ENCODE measurements at regions not wholly inside any gene's neighbourhood (a gene's known extent, or its start where the extent isn't known, plus 50 kb on each side); places are given as distances from the start of the nearest gene placed in this dataset.
"Not testable (repeated sequence)": the region's sequence is repeated elsewhere in the genome, so short reads cannot be mapped to it uniquely, and the experiment has no call there.

GRCh38 chr10:83764666-83765065 is 374.6 kb upstream of the GHITM start:
- Mint-ChIP-seq H3K4me1 (no peaks in the 10 kb centered on the region), H3K9me3 (no peaks in the 10 kb centered on the region), H3K27me3 (ENCODE audit: low read depth, poor library complexity) (peaks cover 5% of the 10 kb centered on the region), H3K4me3 (no peak overlapping the region), H3K36me3 (ENCODE audit: low read depth) (no peaks in the 10 kb centered on the region), H3K27ac (no peak overlapping the region)
- DNase-seq, result no peak
- TF ChIP-seq CTCF (IDR thresholded peaks at IDR 0.05), result no peak

GRCh38 chr10:83765731-83766130 is 373.6 kb upstream of the GHITM start:
- no peak for TF ChIP-seq CTCF (IDR thresholded peaks at IDR 0.05)
- Mint-ChIP-seq H3K4me1 (no peaks in the 10 kb centered on the region), H3K27me3 (ENCODE audit: low read depth, poor library complexity) (peaks cover 4% of the 10 kb centered on the region), H3K4me3 (no peak overlapping the region), H3K36me3 (ENCODE audit: low read depth) (no peaks in the 10 kb centered on the region), H3K27ac (no peak overlapping the region), H3K9me3 (no peaks in the 10 kb centered on the region)
- no peak for DNase-seq

GRCh38 chr10:83769281-83769820 is 370.0 kb upstream of the GHITM start:
- Mint-ChIP-seq H3K4me1 (no peaks in the 10 kb centered on the region), H3K27ac (no peak overlapping the region), H3K27me3 (ENCODE audit: low read depth, poor library complexity) (peaks cover 4% of the 10 kb centered on the region), H3K4me3 (no peak overlapping the region), H3K36me3 (ENCODE audit: low read depth) (no peaks in the 10 kb centered on the region), H3K9me3 (peaks cover 11% of the 10 kb centered on the region)
- DNase-seq, result no peak
- no peak for TF ChIP-seq CTCF (IDR thresholded peaks at IDR 0.05)

GRCh38 chr10:83786701-83787100 is 352.6 kb upstream of the GHITM start:
- Mint-ChIP-seq H3K4me3 (peak overlapping the region; percentile 39), H3K9me3 (peaks cover 48% of the 10 kb centered on the region)
- DNase-seq; H3K27me3 Mint-ChIP-seq (ENCODE audit: low read depth, poor library complexity); H3K27ac Mint-ChIP-seq; H3K4me1 Mint-ChIP-seq; H3K36me3 Mint-ChIP-seq (ENCODE audit: low read depth): not testable (repeated sequence)

GRCh38 chr10:83801983-83802382 is 337.3 kb upstream of the GHITM start:
- Mint-ChIP-seq H3K36me3 (ENCODE audit: low read depth) (no peaks in the 10 kb centered on the region), H3K27ac (no peak overlapping the region), H3K4me1 (no peaks in the 10 kb centered on the region), H3K27me3 (ENCODE audit: low read depth, poor library complexity) (no peaks in the 10 kb centered on the region), H3K9me3 (peaks cover 5% of the 10 kb centered on the region), H3K4me3 (no peak overlapping the region)
- no peak for DNase-seq
- TF ChIP-seq CTCF (IDR thresholded peaks at IDR 0.05), result no peak

- H3K4me3 Mint-ChIP-seq, result no peak overlapping the region
- H3K27me3 Mint-ChIP-seq (ENCODE audit: low read depth, poor library complexity), result no peaks in the 10 kb centered on the region
- TF ChIP-seq CTCF (IDR thresholded peaks at IDR 0.05), result no peak
- DNase-seq, result no peak
- no peaks in the 10 kb centered on the region for H3K4me1 Mint-ChIP-seq
- H3K27ac Mint-ChIP-seq, result no peak overlapping the region
- no peaks in the 10 kb centered on the region for H3K36me3 Mint-ChIP-seq (ENCODE audit: low read depth)
- no peaks in the 10 kb centered on the region for H3K9me3 Mint-ChIP-seq
Measured at GRCh38 chr10:83806717-83807116, 332.6 kb upstream of the GHITM start.
